ENCODE measurements at regions not wholly inside any gene's neighbourhood (a gene's known extent, or its start where the extent isn't known, plus 50 kb on each side); places are given as distances from the start of the nearest gene placed in this dataset.

- Histone ChIP-seq H3K9ac (ENCODE audit: low read length) (no peak overlapping the region), H3K36me3 (ENCODE audit: insufficient read depth, low read length) (no peaks in the 10 kb centered on the region), H3K4me3 (ENCODE audit: low read length) (no peak overlapping the region), H3K4me2 (ENCODE audit: low read length) (no peak overlapping the region), H3K9me3 (ENCODE audit: low read length) (no peaks in the 10 kb centered on the region), H4K20me1 (ENCODE audit: insufficient read depth) (no peaks in the 10 kb centered on the region), H2AFZ (ENCODE audit: low read depth, low read length) (no peak overlapping the region), H3K27ac (ENCODE audit: low read length) (no peak overlapping the region), H3K27me3 (ENCODE audit: insufficient read depth, low read depth, low read length) (no peaks in the 10 kb centered on the region), H3K9me2 (ENCODE audit: insufficient read depth, low read length) (no peaks in the 10 kb centered on the region), H3K79me2 (replicated peaks; ENCODE audit: insufficient read depth, low read length) (no peaks in the 10 kb centered on the region), H3F3A (ENCODE audit: insufficient read depth, low read length, poor library complexity, severe bottlenecking) (no peaks in the 10 kb centered on the region)
- TF ChIP-seq MXI1 (conservative IDR thresholded peaks at IDR 0.05; ENCODE audit: poor library complexity, severe bottlenecking) (no peak), EP300 (conservative IDR thresholded peaks at IDR 0.05; ENCODE audit: poor library complexity, severe bottlenecking) (no peak), EZH2 (IDR thresholded peaks at IDR 0.05; ENCODE audit: borderline replicate concordance, insufficient read depth, low read length, poor library complexity, severe bottlenecking) (no peak), REST (IDR thresholded peaks at IDR 0.05; ENCODE audit: borderline replicate concordance) (no peak), POLR2AphosphoS5 (IDR thresholded peaks at IDR 0.05) (no peak), RAD21 (conservative IDR thresholded peaks at IDR 0.05) (no peak), TAF1 (IDR thresholded peaks at IDR 0.05; ENCODE audit: low read depth) (no peak), SMC3 (conservative IDR thresholded peaks at IDR 0.05; ENCODE audit: poor library complexity) (no peak), CTCF (IDR thresholded peaks at IDR 0.05; ENCODE audit: poor library complexity, severe bottlenecking) (no peak)
These were observed 124.2 kb upstream of the PLEKHA5 start for GRCh38 chr12:19005257-19005801.

- Histone ChIP-seq H3K36me3 (ENCODE audit: insufficient read depth, low read length) (no peaks in the 10 kb centered on the region), H3K4me3 (ENCODE audit: low read length) (no peak overlapping the region), H3F3A (ENCODE audit: insufficient read depth, low read length, poor library complexity, severe bottlenecking) (no peaks in the 10 kb centered on the region), H2AFZ (ENCODE audit: low read depth, low read length) (no peak overlapping the region), H3K79me2 (replicated peaks; ENCODE audit: insufficient read depth, low read length) (no peaks in the 10 kb centered on the region), H3K9me2 (ENCODE audit: insufficient read depth, low read length) (no peaks in the 10 kb centered on the region), H3K4me2 (ENCODE audit: low read length) (no peak overlapping the region), H4K20me1 (ENCODE audit: insufficient read depth) (no peaks in the 10 kb centered on the region), H3K27ac (ENCODE audit: low read length) (no peak overlapping the region), H3K9ac (ENCODE audit: low read length) (no peak overlapping the region), H3K9me3 (ENCODE audit: low read length) (no peaks in the 10 kb centered on the region), H3K27me3 (ENCODE audit: insufficient read depth, low read depth, low read length) (no peaks in the 10 kb centered on the region)
- TF ChIP-seq REST (IDR thresholded peaks at IDR 0.05; ENCODE audit: borderline replicate concordance) (no peak), RAD21 (conservative IDR thresholded peaks at IDR 0.05) (no peak), SMC3 (conservative IDR thresholded peaks at IDR 0.05; ENCODE audit: poor library complexity) (no peak), TAF1 (IDR thresholded peaks at IDR 0.05; ENCODE audit: low read depth) (no peak), EP300 (conservative IDR thresholded peaks at IDR 0.05; ENCODE audit: poor library complexity, severe bottlenecking) (no peak), MXI1 (conservative IDR thresholded peaks at IDR 0.05; ENCODE audit: poor library complexity, severe bottlenecking) (no peak), EZH2 (IDR thresholded peaks at IDR 0.05; ENCODE audit: borderline replicate concordance, insufficient read depth, low read length, poor library complexity, severe bottlenecking) (no peak), CTCF (IDR thresholded peaks at IDR 0.05; ENCODE audit: poor library complexity, severe bottlenecking) (no peak), POLR2AphosphoS5 (IDR thresholded peaks at IDR 0.05) (no peak)
These were observed 122.9 kb upstream of the PLEKHA5 start for GRCh38 chr12:19006626-19007137.
